ENCODE measurements at regions not wholly inside any gene's neighbourhood (a gene's known extent, or its start where the extent isn't known, plus 50 kb on each side); places are given as distances from the start of the nearest gene placed in this dataset.

DNA sequence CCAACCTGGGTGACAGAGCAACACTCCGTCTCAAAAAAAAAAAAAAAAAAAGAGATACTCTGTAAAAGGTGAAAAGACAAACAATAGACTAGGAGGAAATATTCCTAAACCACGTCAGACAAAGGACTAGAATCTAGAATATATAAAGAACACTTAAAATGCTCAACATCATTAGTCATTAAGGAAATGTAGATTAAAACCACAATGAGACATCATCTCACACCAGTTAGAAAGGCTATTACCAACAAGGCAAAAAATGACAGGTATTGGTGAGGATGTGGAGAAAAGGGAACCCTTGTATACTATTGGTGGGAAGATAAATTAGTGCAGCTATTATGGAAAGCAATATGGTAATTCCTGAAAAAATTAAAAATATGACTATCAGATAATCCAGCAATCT lies 903.1 kb upstream of the SOX9 start:
- DNase-seq (ENCODE audit: low read depth in 1 of 2, low spot score in 1 of 2), result no peak
- TF ChIP-seq SPI1 (IDR thresholded peaks at IDR 0.05; ENCODE audit: borderline replicate concordance, low read depth), result no peak
- TF ChIP-seq, protein P1, sequence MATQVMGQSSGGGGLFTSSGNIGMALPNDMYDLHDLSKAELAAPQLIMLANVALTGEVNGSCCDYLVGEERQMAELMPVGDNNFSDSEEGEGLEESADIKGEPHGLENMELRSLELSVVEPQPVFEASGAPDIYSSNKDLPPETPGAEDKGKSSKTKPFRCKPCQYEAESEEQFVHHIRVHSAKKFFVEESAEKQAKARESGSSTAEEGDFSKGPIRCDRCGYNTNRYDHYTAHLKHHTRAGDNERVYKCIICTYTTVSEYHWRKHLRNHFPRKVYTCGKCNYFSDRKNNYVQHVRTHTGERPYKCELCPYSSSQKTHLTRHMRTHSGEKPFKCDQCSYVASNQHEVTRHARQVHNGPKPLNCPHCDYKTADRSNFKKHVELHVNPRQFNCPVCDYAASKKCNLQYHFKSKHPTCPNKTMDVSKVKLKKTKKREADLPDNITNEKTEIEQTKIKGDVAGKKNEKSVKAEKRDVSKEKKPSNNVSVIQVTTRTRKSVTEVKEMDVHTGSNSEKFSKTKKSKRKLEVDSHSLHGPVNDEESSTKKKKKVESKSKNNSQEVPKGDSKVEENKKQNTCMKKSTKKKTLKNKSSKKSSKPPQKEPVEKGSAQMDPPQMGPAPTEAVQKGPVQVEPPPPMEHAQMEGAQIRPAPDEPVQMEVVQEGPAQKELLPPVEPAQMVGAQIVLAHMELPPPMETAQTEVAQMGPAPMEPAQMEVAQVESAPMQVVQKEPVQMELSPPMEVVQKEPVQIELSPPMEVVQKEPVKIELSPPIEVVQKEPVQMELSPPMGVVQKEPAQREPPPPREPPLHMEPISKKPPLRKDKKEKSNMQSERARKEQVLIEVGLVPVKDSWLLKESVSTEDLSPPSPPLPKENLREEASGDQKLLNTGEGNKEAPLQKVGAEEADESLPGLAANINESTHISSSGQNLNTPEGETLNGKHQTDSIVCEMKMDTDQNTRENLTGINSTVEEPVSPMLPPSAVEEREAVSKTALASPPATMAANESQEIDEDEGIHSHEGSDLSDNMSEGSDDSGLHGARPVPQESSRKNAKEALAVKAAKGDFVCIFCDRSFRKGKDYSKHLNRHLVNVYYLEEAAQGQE (IDR thresholded peaks at IDR 0.05; ENCODE audit: insufficient replicate concordance, low read depth), result no peak
- TF ChIP-seq, protein P2, sequence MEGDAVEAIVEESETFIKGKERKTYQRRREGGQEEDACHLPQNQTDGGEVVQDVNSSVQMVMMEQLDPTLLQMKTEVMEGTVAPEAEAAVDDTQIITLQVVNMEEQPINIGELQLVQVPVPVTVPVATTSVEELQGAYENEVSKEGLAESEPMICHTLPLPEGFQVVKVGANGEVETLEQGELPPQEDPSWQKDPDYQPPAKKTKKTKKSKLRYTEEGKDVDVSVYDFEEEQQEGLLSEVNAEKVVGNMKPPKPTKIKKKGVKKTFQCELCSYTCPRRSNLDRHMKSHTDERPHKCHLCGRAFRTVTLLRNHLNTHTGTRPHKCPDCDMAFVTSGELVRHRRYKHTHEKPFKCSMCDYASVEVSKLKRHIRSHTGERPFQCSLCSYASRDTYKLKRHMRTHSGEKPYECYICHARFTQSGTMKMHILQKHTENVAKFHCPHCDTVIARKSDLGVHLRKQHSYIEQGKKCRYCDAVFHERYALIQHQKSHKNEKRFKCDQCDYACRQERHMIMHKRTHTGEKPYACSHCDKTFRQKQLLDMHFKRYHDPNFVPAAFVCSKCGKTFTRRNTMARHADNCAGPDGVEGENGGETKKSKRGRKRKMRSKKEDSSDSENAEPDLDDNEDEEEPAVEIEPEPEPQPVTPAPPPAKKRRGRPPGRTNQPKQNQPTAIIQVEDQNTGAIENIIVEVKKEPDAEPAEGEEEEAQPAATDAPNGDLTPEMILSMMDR (IDR thresholded peaks at IDR 0.05; ENCODE audit: insufficient read depth, low read length), result no peak
- no peak for TF ChIP-seq POLR2AphosphoS5 (IDR thresholded peaks at IDR 0.05; ENCODE audit: low read depth)
- TF ChIP-seq GABPA (IDR thresholded peaks at IDR 0.05; ENCODE audit: low read depth), result no peak
- H3K4me3 ChIP-seq (replicated peaks; ENCODE audit: insufficient read depth, low read length), result no peak overlapping the region
- H3K27me3 ChIP-seq (ENCODE audit: insufficient read depth, poor library complexity, severe bottlenecking), result no peaks in the 10 kb centered on the region
- H3K27ac ChIP-seq (replicated peaks), result no peak overlapping the region

DNA sequence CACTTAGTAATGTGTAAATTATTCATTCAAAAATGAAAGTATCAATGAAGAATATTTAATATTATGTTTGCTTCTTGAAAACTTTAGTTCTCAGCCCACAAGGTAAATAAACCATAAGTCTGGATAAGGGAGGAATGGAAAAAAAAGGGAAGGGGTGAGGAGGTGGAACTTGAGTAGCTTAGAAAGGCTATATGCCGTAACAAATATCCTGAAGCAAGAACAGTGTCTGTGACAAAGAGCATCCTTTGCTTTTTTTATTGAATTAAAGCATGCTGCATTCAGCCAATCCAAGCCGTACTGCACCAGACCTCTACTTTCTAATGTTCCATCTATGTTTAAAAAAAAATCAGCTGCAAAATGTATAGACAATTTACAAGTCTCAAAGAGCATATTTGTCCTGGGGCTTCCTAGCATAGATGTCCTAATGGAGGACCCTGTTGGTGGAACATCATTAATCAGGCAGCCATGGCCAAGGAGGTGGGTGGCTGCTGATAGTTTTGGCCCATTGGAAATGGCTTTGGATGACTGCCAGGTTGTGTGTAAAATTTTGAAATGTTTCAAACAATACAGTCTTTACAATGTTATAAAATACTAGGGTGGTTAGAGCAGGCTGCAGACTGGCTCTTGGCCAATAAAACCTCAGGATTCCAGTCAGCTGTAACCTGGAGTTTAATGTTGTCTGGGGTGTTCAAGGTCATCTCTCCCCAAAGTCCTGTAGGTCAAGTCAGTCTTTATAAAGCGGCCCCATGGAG lies 895.8 kb upstream of the SOX9 start:
- no peak for DNase-seq (ENCODE audit: low read depth in 1 of 2, low spot score in 1 of 2)
- TF ChIP-seq, protein P1 (IDR thresholded peaks at IDR 0.05; ENCODE audit: insufficient replicate concordance, low read depth), result no peak
- TF ChIP-seq, protein P2 (IDR thresholded peaks at IDR 0.05; ENCODE audit: insufficient read depth, low read length), result no peak
- TF ChIP-seq GABPA (IDR thresholded peaks at IDR 0.05; ENCODE audit: low read depth) (no peak), POLR2AphosphoS5 (IDR thresholded peaks at IDR 0.05; ENCODE audit: low read depth) (no peak), SPI1 (IDR thresholded peaks at IDR 0.05; ENCODE audit: borderline replicate concordance, low read depth) (no peak)
- no peak overlapping the region for H3K27ac ChIP-seq (replicated peaks)
- H3K27me3 ChIP-seq (ENCODE audit: insufficient read depth, poor library complexity, severe bottlenecking), result peaks cover 5% of the 10 kb centered on the region
- no peak overlapping the region for H3K4me3 ChIP-seq (replicated peaks; ENCODE audit: insufficient read depth, low read length)

DNA sequence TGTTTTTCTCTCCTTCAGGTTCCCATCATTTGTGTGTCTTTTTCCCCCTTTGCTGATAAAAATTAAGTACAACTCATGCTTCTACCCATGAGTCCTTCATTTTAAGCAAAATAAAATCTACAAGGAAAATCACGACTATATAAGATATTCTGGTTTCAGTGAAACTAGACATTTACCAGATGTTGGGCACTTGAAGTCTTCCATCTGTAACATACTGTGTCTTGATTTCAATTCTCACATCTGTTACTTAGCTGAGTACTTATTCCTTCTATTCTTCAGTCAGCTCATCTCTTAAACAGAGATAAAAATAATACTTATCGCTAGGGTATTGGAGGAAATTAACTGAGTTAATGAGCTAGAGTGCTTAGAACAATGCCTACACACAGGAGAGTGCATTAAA lies 893.0 kb upstream of the SOX9 start:
- TF ChIP-seq SPI1 (IDR thresholded peaks at IDR 0.05; ENCODE audit: borderline replicate concordance, low read depth) (no peak), GABPA (IDR thresholded peaks at IDR 0.05; ENCODE audit: low read depth) (no peak), POLR2AphosphoS5 (IDR thresholded peaks at IDR 0.05; ENCODE audit: low read depth) (no peak)
- TF ChIP-seq, protein P1 (IDR thresholded peaks at IDR 0.05; ENCODE audit: insufficient replicate concordance, low read depth), result no peak
- TF ChIP-seq, protein P2 (IDR thresholded peaks at IDR 0.05; ENCODE audit: insufficient read depth, low read length), result no peak
- no peak for DNase-seq (ENCODE audit: low read depth in 1 of 2, low spot score in 1 of 2)

More for the DNA sequence above, 893.0 kb upstream of the SOX9 start:
- Histone ChIP-seq H3K4me3 (replicated peaks; ENCODE audit: insufficient read depth, low read length) (no peak overlapping the region), H3K27me3 (ENCODE audit: insufficient read depth, poor library complexity, severe bottlenecking) (peaks cover 5% of the 10 kb centered on the region), H3K27ac (replicated peaks) (no peak overlapping the region)

All from HL-60 (cell line).